A549 (cell line): ENCODE measurements at regions not wholly inside any gene's neighbourhood (a gene's known extent, or its start where the extent isn't known, plus 50 kb on each side); places are given as distances from the start of the nearest gene placed in this dataset.

Experiments used
- CTCF ChIP-seq: fragments of >200 bp; sonication (Bioruptor Twin); formaldehyde crosslinking; IDR thresholded peaks from 3 replicates; pipeline ENCODE4 v1.5.1; 2016
- EHF ChIP-seq: fragments of 250-450 bp; sonication (Bioruptor Pico); IDR thresholded peaks from 2 replicates; pipeline ENCODE4 v1.5.0; 2020; ENCODE audit warnings: mild to moderate bottlenecking
- JUNB ChIP-seq: fragments of >200 bp; sonication (Bioruptor Twin); formaldehyde crosslinking; IDR thresholded peaks from 2 replicates; pipeline ENCODE4 v1.6.1; 2016
- MAFK ChIP-seq: fragments of 450-650 bp; IDR thresholded peaks from 2 replicates; pipeline ENCODE4 v1.6.1; 2014; ENCODE audit not compliant: partially characterized antibody
- MAX ChIP-seq: IDR thresholded peaks from 2 replicates; pipeline ENCODE4 v1.6.1; 2012
- MAZ ChIP-seq: fragments of 150-350 bp; IDR thresholded peaks from 2 replicates; pipeline ENCODE4 v1.6.1; 2014; ENCODE audit warnings: antibody characterized with exemption, low read depth, low read length, borderline replicate concordance
- NPAS2 ChIP-seq: fragments of 250-450 bp; sonication (Bioruptor Pico); IDR thresholded peaks from 2 replicates; pipeline ENCODE4 v1.8.0; 2022; ENCODE audit warnings: mild to moderate bottlenecking, moderate library complexity, borderline replicate concordance
- ZFP36 ChIP-seq: fragments of 450-650 bp; IDR thresholded peaks from 2 replicates; pipeline ENCODE4 v1.6.1; 2014; ENCODE audit warnings: borderline replicate concordance; ENCODE audit not compliant: partially characterized antibody

GRCh38 chr4:123936621-123937043 lies 540.0 kb downstream of the SPRY1 start:
- TF ChIP-seq ZFP36 (no peak), CTCF (no peak), MAFK (no peak), NPAS2 (CRISPR knock-in tag) (no peak), EHF (no peak), MAX (no peak), JUNB (no peak), MAZ (no peak)
